Right lobe of liver (tissue), 6 donors: ENCODE measurements at regions not wholly inside any gene's neighbourhood (a gene's known extent, or its start where the extent isn't known, plus 50 kb on each side); places are given as distances from the start of the nearest gene placed in this dataset.

Source experiments
- ATAC-seq, 4 donors: fragments of 200-7000 bp; cut with Tn5 transposase; one replicate each; pipeline ENCODE4 v1.9.1; 2020; ENCODE audit warnings: mild to moderate bottlenecking in 4 of 4, moderate library complexity in 4 of 4
- DNase-seq, 3 donors: peaks; one replicate each; pipeline ENCODE4 v3.0.0-alpha.2; 2020
- H3K27ac ChIP-seq, 3 donors: fragments of 200-600 bp; one replicate each; pipeline ENCODE4 v1.8.0; 2022
- H3K27me3 ChIP-seq, 2 donors: fragments of 200-600 bp; one replicate each; pipeline ENCODE4 v1.8.0; 2022
- H3K36me3 ChIP-seq, 4 donors: fragments of 200-600 bp; sonication (generic) in 1 of 4; one replicate each; pipeline versions ENCODE4 v1.5.1 to v1.8.0; 2017 to 2022; ENCODE audit warnings: control low read depth in 1 of 4
- H3K4me1 ChIP-seq, 4 donors: fragments of 200-600 bp; sonication (generic) in 1 of 4; one replicate each; pipeline versions ENCODE4 v1.5.1 to v1.8.0; 2017 to 2022; ENCODE audit warnings: control low read depth in 1 of 4
- H3K4me3 ChIP-seq, 3 donors: fragments of 200-600 bp; one replicate each; pipeline ENCODE4 v1.8.0; 2022
- H3K9me3 ChIP-seq, 4 donors: fragments of 200-600 bp; sonication (generic) in 1 of 4; one replicate each; pipeline versions ENCODE4 v1.5.1 to v1.8.0; 2017 to 2022; ENCODE audit warnings: control low read depth in 1 of 4
- POLR2A ChIP-seq: fragments of 450-650 bp; IDR thresholded peaks from one replicate; pipeline ENCODE4 v1.6.1; 2017; ENCODE audit warnings: antibody characterized with exemption, mild to moderate bottlenecking
- WGBS: methylation state at CpG from one replicate; pipeline ENCODE4 v1.1.6; 2018; ENCODE audit warnings: low coverage, low lambda C conversion rate; ENCODE audit not compliant: insufficient coverage; ENCODE audit errors: missing lambda C conversion rate; 5-methylcytosine and 5-hydroxymethylcytosine counted together
- intact Hi-C, 2 donors: fragments of 100-400 bp; cut with DNase I; formaldehyde crosslinking; loops; one replicate each; pipeline versions ENCODE4 v1.11.2 to v1.14.1; 2022
- TF ChIP-seq, protein P1 (sequence below), 4 donors: fragments of 200-600 bp in 3 of 4; fragments of 450-650 bp in 1 of 4; IDR thresholded peaks; one replicate each; pipeline versions ENCODE4 v1.5.1 to v1.8.0; 2016 to 2022; ENCODE audit warnings: antibody characterized with exemption in 4 of 4, mild to moderate bottlenecking in 2 of 4
- donor health status: DM: no; HTN: yes; CAD: no.
- donor health status: DM: no; HTN: no; CAD: no.
- donor health status: DM: no; HTN: no; CAD: no.
- donor health status: DM: no; HTN: yes; CAD: no.
- donor health status: DM: no; HTN: yes; CAD: no.

- intact Hi-C loops = no loop called here
- Histone ChIP-seq H3K36me3 (no peaks in the 10 kb centered on the region), H3K27me3 (no peaks in the 10 kb centered on the region), H3K27ac (no peak overlapping the region), H3K9me3 (no peaks in the 10 kb centered on the region), H3K4me1 (no peaks in the 10 kb centered on the region), H3K4me3 (no peak overlapping the region)
- 69% methylated on average over 2 of the region's 2 CpGs for WGBS
- ATAC-seq = no peak
- TF ChIP-seq, protein P1, sequence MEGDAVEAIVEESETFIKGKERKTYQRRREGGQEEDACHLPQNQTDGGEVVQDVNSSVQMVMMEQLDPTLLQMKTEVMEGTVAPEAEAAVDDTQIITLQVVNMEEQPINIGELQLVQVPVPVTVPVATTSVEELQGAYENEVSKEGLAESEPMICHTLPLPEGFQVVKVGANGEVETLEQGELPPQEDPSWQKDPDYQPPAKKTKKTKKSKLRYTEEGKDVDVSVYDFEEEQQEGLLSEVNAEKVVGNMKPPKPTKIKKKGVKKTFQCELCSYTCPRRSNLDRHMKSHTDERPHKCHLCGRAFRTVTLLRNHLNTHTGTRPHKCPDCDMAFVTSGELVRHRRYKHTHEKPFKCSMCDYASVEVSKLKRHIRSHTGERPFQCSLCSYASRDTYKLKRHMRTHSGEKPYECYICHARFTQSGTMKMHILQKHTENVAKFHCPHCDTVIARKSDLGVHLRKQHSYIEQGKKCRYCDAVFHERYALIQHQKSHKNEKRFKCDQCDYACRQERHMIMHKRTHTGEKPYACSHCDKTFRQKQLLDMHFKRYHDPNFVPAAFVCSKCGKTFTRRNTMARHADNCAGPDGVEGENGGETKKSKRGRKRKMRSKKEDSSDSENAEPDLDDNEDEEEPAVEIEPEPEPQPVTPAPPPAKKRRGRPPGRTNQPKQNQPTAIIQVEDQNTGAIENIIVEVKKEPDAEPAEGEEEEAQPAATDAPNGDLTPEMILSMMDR (IDR thresholded peaks at IDR 0.05) = no peak
- TF ChIP-seq POLR2A = no peak
- no peak for DNase-seq
Measured at GRCh38 chr3:34924961-34925360, 714.4 kb upstream of the ARPP21 start.

GRCh38 chr3:34925851-34926250, 713.5 kb upstream of the ARPP21 start:
- no peak for ATAC-seq
- intact Hi-C loops = no loop called here
- H3K4me1 ChIP-seq = no peaks in the 10 kb centered on the region
- H3K27ac ChIP-seq = no peak overlapping the region
- no peaks in the 10 kb centered on the region for H3K9me3 ChIP-seq
- WGBS = 42% methylated on average over 1 of the region's 1 CpG
- no peak overlapping the region for H3K4me3 ChIP-seq
- no peak for DNase-seq
- TF ChIP-seq, protein P1 (IDR thresholded peaks at IDR 0.05) = no peak
- TF ChIP-seq POLR2A = no peak
- no peaks in the 10 kb centered on the region for H3K27me3 ChIP-seq
- H3K36me3 ChIP-seq = no peaks in the 10 kb centered on the region

- no peak for TF ChIP-seq POLR2A
- TF ChIP-seq, protein P1 (IDR thresholded peaks at IDR 0.05) = no peak
- ATAC-seq = no peak
Measured at GRCh38 chr3:34929036-34929435, 710.3 kb upstream of the ARPP21 start.

GRCh38 chr3:34934660-34935059, 704.7 kb upstream of the ARPP21 start:
- DNase-seq = no peak
- no peak for ATAC-seq
- Histone ChIP-seq H3K36me3 (no peaks in the 10 kb centered on the region), H3K4me1 (no peaks in the 10 kb centered on the region), H3K9me3 (peaks cover 0 to 3% (median 0%) of the 10 kb centered on the region in 4 donors), H3K27me3 (no peaks in the 10 kb centered on the region), H3K4me3 (no peak overlapping the region), H3K27ac (no peak overlapping the region)
- intact Hi-C loops = no loop called here
- no peak for TF ChIP-seq POLR2A
- TF ChIP-seq, protein P1 (IDR thresholded peaks at IDR 0.05) = no peak

More at GRCh38 chr3:34929036-34929435, 710.3 kb upstream of the ARPP21 start:
- H3K4me1 ChIP-seq = no peaks in the 10 kb centered on the region
- no peaks in the 10 kb centered on the region for H3K9me3 ChIP-seq
- DNase-seq = no peak
- no peaks in the 10 kb centered on the region for H3K36me3 ChIP-seq
- no peak overlapping the region for H3K4me3 ChIP-seq
- intact Hi-C loops = no loop called here
- H3K27ac ChIP-seq = no peak overlapping the region
- H3K27me3 ChIP-seq = no peaks in the 10 kb centered on the region

GRCh38 chr3:34938784-34939183, 700.5 kb upstream of the ARPP21 start:
- Histone ChIP-seq H3K27ac (no peak overlapping the region), H3K9me3 (peaks cover 0 to 3% (median 0%) of the 10 kb centered on the region in 4 donors), H3K4me3 (no peak overlapping the region), H3K36me3 (no peaks in the 10 kb centered on the region), H3K27me3 (no peaks in the 10 kb centered on the region), H3K4me1 (no peaks in the 10 kb centered on the region)
- DNase-seq (no peak), ATAC-seq (no peak)
- no peak for TF ChIP-seq POLR2A
- TF ChIP-seq, protein P1 (IDR thresholded peaks at IDR 0.05) = no peak
- intact Hi-C loops = no loop called here
- 75% methylated on average over 1 of the region's 1 CpG for WGBS
